ENCODE measurements at regions not wholly inside any gene's neighbourhood (a gene's known extent, or its start where the extent isn't known, plus 50 kb on each side); places are given as distances from the start of the nearest gene placed in this dataset.

GRCh38 chr13:33535061-33535460 is 249.5 kb upstream of the STARD13 start:
- in situ Hi-C loops (cut with MboI; ENCODE audit: low pct_unique_long_range_greater_than_20kb, low sequenced_read_pairs), result no loop called here
- no peak for DNase-seq

GRCh38 chr13:33536601-33537000 is 251.0 kb upstream of the STARD13 start:
- in situ Hi-C loops (cut with MboI; ENCODE audit: low pct_unique_long_range_greater_than_20kb, low sequenced_read_pairs), result no loop called here
- DNase-seq, result no peak

- in situ Hi-C loops (cut with MboI; ENCODE audit: low pct_unique_long_range_greater_than_20kb, low sequenced_read_pairs), result no loop called here
- no peak for DNase-seq
Observed at GRCh38 chr13:33537026-33537425, 251.5 kb upstream of the STARD13 start.

GRCh38 chr13:33537676-33538075 is 252.1 kb upstream of the STARD13 start:
- no peak for DNase-seq
- in situ Hi-C loops (cut with MboI; ENCODE audit: low pct_unique_long_range_greater_than_20kb, low sequenced_read_pairs), result no loop called here

GRCh38 chr13:33541456-33541855 is 255.9 kb upstream of the STARD13 start:
- DNase-seq, result no peak
- in situ Hi-C loops (cut with MboI; ENCODE audit: low pct_unique_long_range_greater_than_20kb, low sequenced_read_pairs), result no loop called here

GRCh38 chr13:33541962-33542308 is 256.4 kb upstream of the STARD13 start:
- in situ Hi-C loops (cut with MboI; ENCODE audit: low pct_unique_long_range_greater_than_20kb, low sequenced_read_pairs), result no loop called here
- no peak for DNase-seq

GRCh38 chr13:33542309-33543088 is 256.9 kb upstream of the STARD13 start:
- in situ Hi-C loops (cut with MboI; ENCODE audit: low pct_unique_long_range_greater_than_20kb, low sequenced_read_pairs), result no loop called here
- peak; percentile 100 for DNase-seq

GRCh38 chr13:33543089-33543459 is 257.5 kb upstream of the STARD13 start:
- in situ Hi-C loops (cut with MboI; ENCODE audit: low pct_unique_long_range_greater_than_20kb, low sequenced_read_pairs), result no loop called here
- DNase-seq, result no peak

- DNase-seq, result peak; percentile 23
- in situ Hi-C loops (cut with MboI; ENCODE audit: low pct_unique_long_range_greater_than_20kb, low sequenced_read_pairs), result no loop called here
Observed at GRCh38 chr13:33543631-33544265, 258.2 kb upstream of the STARD13 start.

- DNase-seq, result no peak
- in situ Hi-C loops (cut with MboI; ENCODE audit: low pct_unique_long_range_greater_than_20kb, low sequenced_read_pairs), result no loop called here
Observed at GRCh38 chr13:33544308-33544707, 258.8 kb upstream of the STARD13 start.

GRCh38 chr13:33545492-33545891 is 259.9 kb upstream of the STARD13 start:
- DNase-seq, result no peak
- in situ Hi-C loops (cut with MboI; ENCODE audit: low pct_unique_long_range_greater_than_20kb, low sequenced_read_pairs), result no loop called here

GRCh38 chr13:33547035-33547434 is 261.5 kb upstream of the STARD13 start:
- DNase-seq, result no peak
- in situ Hi-C loops (cut with MboI; ENCODE audit: low pct_unique_long_range_greater_than_20kb, low sequenced_read_pairs), result no loop called here

GRCh38 chr13:33548069-33548468 is 262.5 kb upstream of the STARD13 start:
- peak; percentile 65 for DNase-seq
- in situ Hi-C loops (cut with MboI; ENCODE audit: low pct_unique_long_range_greater_than_20kb, low sequenced_read_pairs), result no loop called here

GRCh38 chr13:33550276-33550675 is 264.7 kb upstream of the STARD13 start:
- in situ Hi-C loops (cut with MboI; ENCODE audit: low pct_unique_long_range_greater_than_20kb, low sequenced_read_pairs), result no loop called here
- no peak for DNase-seq

- in situ Hi-C loops (cut with MboI; ENCODE audit: low pct_unique_long_range_greater_than_20kb, low sequenced_read_pairs), result no loop called here
- peak; percentile 25 for DNase-seq
Observed at GRCh38 chr13:33550885-33551284, 265.3 kb upstream of the STARD13 start.

GRCh38 chr13:33554919-33555791 is 262.8 kb upstream of the RFC3 start:
- no peak for DNase-seq
- in situ Hi-C loops (cut with MboI; ENCODE audit: low pct_unique_long_range_greater_than_20kb, low sequenced_read_pairs), result no loop called here

GRCh38 chr13:33556828-33557227 is 261.1 kb upstream of the RFC3 start:
- in situ Hi-C loops (cut with MboI; ENCODE audit: low pct_unique_long_range_greater_than_20kb, low sequenced_read_pairs), result no loop called here

GRCh38 chr13:33560726-33561125 is 257.2 kb upstream of the RFC3 start:
- in situ Hi-C loops (cut with MboI; ENCODE audit: low pct_unique_long_range_greater_than_20kb, low sequenced_read_pairs), result no loop called here

More at GRCh38 chr13:33556828-33557227, 261.1 kb upstream of the RFC3 start:
- no peak for DNase-seq

GRCh38 chr13:33561627-33562026 is 256.3 kb upstream of the RFC3 start:
- in situ Hi-C loops (cut with MboI; ENCODE audit: low pct_unique_long_range_greater_than_20kb, low sequenced_read_pairs), result no loop called here
- no peak for DNase-seq

More at GRCh38 chr13:33560726-33561125, 257.2 kb upstream of the RFC3 start:
- no peak for DNase-seq

GRCh38 chr13:33571618-33572017 is 246.3 kb upstream of the RFC3 start:
- DNase-seq, result no peak
- in situ Hi-C loops (cut with MboI; ENCODE audit: low pct_unique_long_range_greater_than_20kb, low sequenced_read_pairs), result no loop called here
